Right lobe of liver (tissue), 4 donors: ENCODE measurements at regions not wholly inside any gene's neighbourhood (a gene's known extent, or its start where the extent isn't known, plus 50 kb on each side); places are given as distances from the start of the nearest gene placed in this dataset.

ENCODE experiments used
- POLR2A ChIP-seq: fragments of 450-650 bp; IDR thresholded peaks from one replicate; pipeline ENCODE4 v1.6.1; 2017; ENCODE audit warnings: antibody characterized with exemption, mild to moderate bottlenecking
- TF ChIP-seq, protein P1 (sequence below), 4 donors: fragments of 200-600 bp in 3 of 4; fragments of 450-650 bp in 1 of 4; IDR thresholded peaks; one replicate each; pipeline versions ENCODE4 v1.5.1 to v1.8.0; 2016 to 2022; ENCODE audit warnings: antibody characterized with exemption in 4 of 4, mild to moderate bottlenecking in 2 of 4
- donor health status: DM: no; HTN: no; CAD: no.
- donor health status: DM: no; HTN: no; CAD: no.
- donor health status: DM: no; HTN: yes; CAD: no.

DNA sequence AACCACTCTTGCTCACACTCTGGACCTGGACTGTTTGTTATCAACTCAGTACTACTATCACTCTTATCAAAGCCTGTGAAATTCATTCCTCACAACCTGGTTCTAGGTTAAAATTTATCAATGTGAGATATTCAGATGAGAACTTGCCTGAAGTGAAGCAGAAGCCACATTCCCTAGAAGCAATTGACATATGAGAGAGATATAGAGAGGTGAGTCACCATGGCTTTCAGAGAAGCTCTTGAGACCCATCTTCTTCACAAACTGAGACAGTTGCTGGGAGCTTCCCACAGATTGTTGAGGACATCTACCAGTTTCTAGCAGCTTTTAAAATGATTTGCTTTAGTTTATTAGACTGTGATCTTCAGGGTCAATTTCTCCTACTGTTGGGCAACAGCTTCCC lies 316.9 kb upstream of the TET2 start:
- TF ChIP-seq, protein P1, sequence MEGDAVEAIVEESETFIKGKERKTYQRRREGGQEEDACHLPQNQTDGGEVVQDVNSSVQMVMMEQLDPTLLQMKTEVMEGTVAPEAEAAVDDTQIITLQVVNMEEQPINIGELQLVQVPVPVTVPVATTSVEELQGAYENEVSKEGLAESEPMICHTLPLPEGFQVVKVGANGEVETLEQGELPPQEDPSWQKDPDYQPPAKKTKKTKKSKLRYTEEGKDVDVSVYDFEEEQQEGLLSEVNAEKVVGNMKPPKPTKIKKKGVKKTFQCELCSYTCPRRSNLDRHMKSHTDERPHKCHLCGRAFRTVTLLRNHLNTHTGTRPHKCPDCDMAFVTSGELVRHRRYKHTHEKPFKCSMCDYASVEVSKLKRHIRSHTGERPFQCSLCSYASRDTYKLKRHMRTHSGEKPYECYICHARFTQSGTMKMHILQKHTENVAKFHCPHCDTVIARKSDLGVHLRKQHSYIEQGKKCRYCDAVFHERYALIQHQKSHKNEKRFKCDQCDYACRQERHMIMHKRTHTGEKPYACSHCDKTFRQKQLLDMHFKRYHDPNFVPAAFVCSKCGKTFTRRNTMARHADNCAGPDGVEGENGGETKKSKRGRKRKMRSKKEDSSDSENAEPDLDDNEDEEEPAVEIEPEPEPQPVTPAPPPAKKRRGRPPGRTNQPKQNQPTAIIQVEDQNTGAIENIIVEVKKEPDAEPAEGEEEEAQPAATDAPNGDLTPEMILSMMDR (IDR thresholded peaks at IDR 0.05) = no peak
- no peak for TF ChIP-seq POLR2A
